ENCODE measurements at regions not wholly inside any gene's neighbourhood (a gene's known extent, or its start where the extent isn't known, plus 50 kb on each side); places are given as distances from the start of the nearest gene placed in this dataset.

GRCh38 chr9:136597141-136597885 lies 51.5 kb upstream of the NOTCH1 start:
- no peak for DNase-seq (ENCODE audit: low read depth in 2 of 2)

GRCh38 chr9:136596630-136597031 lies 50.8 kb upstream of the NOTCH1 start:
- DNase-seq (ENCODE audit: low read depth in 2 of 2) = no peak

- no peak for DNase-seq (ENCODE audit: low read depth in 2 of 2)
These were observed 50.4 kb upstream of the NOTCH1 start for GRCh38 chr9:136596217-136596616.

GRCh38 chr9:136595245-136596153 lies 49.7 kb upstream of the NOTCH1 start:
- DNase-seq (ENCODE audit: low read depth in 2 of 2) = no peak
